H1 (cell line): ENCODE measurements at regions not wholly inside any gene's neighbourhood (a gene's known extent, or its start where the extent isn't known, plus 50 kb on each side); places are given as distances from the start of the nearest gene placed in this dataset.

Experiments
- CHD7 ChIP-seq: fragments of 300-600 bp; sonication (generic); IDR thresholded peaks from 2 replicates; pipeline ENCODE4 v1.7.1; 2012; ENCODE audit warnings: low read length, moderate library complexity, mild to moderate bottlenecking, inconsistent platforms; ENCODE audit not compliant: insufficient replicate concordance
- POU5F1 ChIP-seq: IDR thresholded peaks from 2 replicates; pipeline ENCODE4 v1.6.1; 2011; ENCODE audit warnings: low read depth, mild to moderate bottlenecking, low read length, moderate library complexity
- RXRA ChIP-seq: IDR thresholded peaks from 2 replicates; pipeline ENCODE4 v1.6.1; 2011; ENCODE audit warnings: low read depth, mild to moderate bottlenecking, low read length, moderate library complexity; ENCODE audit not compliant: insufficient read depth
- SIN3A ChIP-seq, 2 experiments: IDR thresholded peaks in 1 of 2; conservative IDR thresholded peaks in 1 of 2; 2 replicates each; pipeline ENCODE4 v1.6.1; 2011 to 2012; ENCODE audit warnings: low read length in 2 of 2, improper control_type of control experiment in 1 of 2, low read depth in 1 of 2, mild to moderate bottlenecking in 1 of 2
- ZNF274 ChIP-seq: IDR thresholded peaks from 2 replicates; pipeline ENCODE4 v1.7.0; 2012; ENCODE audit warnings: low read length, borderline replicate concordance; ENCODE audit errors: extremely low read depth
- TF ChIP-seq, protein P1 (sequence below): IDR thresholded peaks from 2 replicates; pipeline ENCODE4 v1.6.1; 2011; ENCODE audit warnings: low read length, improper control_type of control experiment

DNA sequence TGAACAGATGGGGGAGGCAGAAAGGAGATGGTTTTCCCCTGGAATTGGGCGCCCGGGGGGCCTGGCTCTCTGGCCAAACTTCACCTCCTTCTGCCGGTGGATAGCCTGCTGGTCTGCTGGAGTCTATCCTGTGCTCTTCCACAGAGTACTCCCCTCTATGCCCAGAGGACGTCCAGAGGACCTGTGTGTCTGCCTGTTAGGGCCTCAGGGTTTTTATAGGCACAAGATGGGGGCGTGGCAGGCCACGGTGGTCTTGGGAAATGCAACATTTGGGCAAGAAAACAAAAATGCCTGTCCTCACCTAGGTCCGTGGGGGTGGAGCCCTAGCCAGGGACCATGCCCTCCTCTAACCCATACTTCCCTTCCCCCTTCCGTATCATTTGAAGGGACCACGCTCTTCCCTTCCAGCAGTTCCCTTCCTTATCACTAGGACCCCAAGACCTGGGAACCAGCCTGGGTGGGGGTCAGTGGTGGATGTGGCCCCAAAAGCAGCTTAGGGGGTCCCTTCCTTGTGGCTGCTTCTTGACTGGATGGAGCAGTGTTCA, 53.6 kb upstream of the ZNF337 start (continued):
- TF ChIP-seq CHD7 (no peak), ZNF274 (no peak), SIN3A (conservative IDR thresholded peaks at IDR 0.05 in 1 of 2, IDR thresholded peaks at IDR 0.05 in 1 of 2; ENCODE audit: low read depth in 1 of 2, low read length in 2 of 2) (no peak), RXRA (no peak), POU5F1 (no peak)
- TF ChIP-seq, protein P1, sequence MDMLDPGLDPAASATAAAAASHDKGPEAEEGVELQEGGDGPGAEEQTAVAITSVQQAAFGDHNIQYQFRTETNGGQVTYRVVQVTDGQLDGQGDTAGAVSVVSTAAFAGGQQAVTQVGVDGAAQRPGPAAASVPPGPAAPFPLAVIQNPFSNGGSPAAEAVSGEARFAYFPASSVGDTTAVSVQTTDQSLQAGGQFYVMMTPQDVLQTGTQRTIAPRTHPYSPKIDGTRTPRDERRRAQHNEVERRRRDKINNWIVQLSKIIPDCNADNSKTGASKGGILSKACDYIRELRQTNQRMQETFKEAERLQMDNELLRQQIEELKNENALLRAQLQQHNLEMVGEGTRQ = no peak
